Upper lobe of left lung (tissue), 6 donors: ENCODE measurements at regions not wholly inside any gene's neighbourhood (a gene's known extent, or its start where the extent isn't known, plus 50 kb on each side); places are given as distances from the start of the nearest gene placed in this dataset.

ENCODE experiments used
- ATAC-seq, 2 donors: fragments of 200-7000 bp; cut with Tn5 transposase; one replicate each; pipeline ENCODE4 v1.9.1; 2022; ENCODE audit warnings: mild to moderate bottlenecking in 2 of 2, moderate library complexity in 2 of 2; ENCODE audit not compliant: low FRiP score in 2 of 2
- DNase-seq, 2 donors: peaks; one replicate each; pipeline ENCODE4 v3.0.0-alpha.2; 2019 to 2020
- H3K27ac ChIP-seq, 4 donors: fragments of 200-600 bp; sonication (generic); one replicate each; pipeline ENCODE4 v1.5.1; 2016 to 2019
- H3K27me3 ChIP-seq, 4 donors: fragments of 200-600 bp; sonication (generic); one replicate each; pipeline ENCODE4 v1.5.1; 2017 to 2019
- H3K36me3 ChIP-seq, 4 donors: fragments of 200-600 bp; sonication (generic); one replicate each; pipeline ENCODE4 v1.5.1; 2016 to 2019
- H3K4me1 ChIP-seq, 4 donors: fragments of 200-600 bp; sonication (generic); one replicate each; pipeline ENCODE4 v1.5.1; 2018 to 2019
- H3K4me3 ChIP-seq, 4 donors: fragments of 200-600 bp; sonication (generic); one replicate each; pipeline ENCODE4 v1.5.1; 2017 to 2019; ENCODE audit warnings: mild to moderate bottlenecking in 2 of 4, moderate library complexity in 1 of 4
- H3K9me3 ChIP-seq, 4 donors: fragments of 200-600 bp; sonication (generic); one replicate each; pipeline ENCODE4 v1.5.1; 2018 to 2019
- EP300 ChIP-seq, 4 donors: sonication (generic); formaldehyde crosslinking; IDR thresholded peaks; one replicate each; pipeline ENCODE4 v1.5.1; 2017; ENCODE audit warnings: antibody characterized with exemption in 4 of 4, control low read depth in 2 of 4
- POLR2A ChIP-seq, 4 donors: fragments of 450-650 bp; IDR thresholded peaks; one replicate each; pipeline ENCODE4 v1.5.1; 2016 to 2017; ENCODE audit warnings: antibody characterized with exemption in 4 of 4, mild to moderate bottlenecking in 2 of 4
- POLR2AphosphoS5 ChIP-seq, 2 donors: sonication (generic); formaldehyde crosslinking; IDR thresholded peaks; one replicate each; pipeline ENCODE4 v1.5.1; 2017; ENCODE audit warnings: antibody characterized with exemption in 2 of 2
- WGBS, 2 donors: methylation state at CpG; one replicate each; pipeline ENCODE4 v1.1.5; 2017 to 2018; 5-methylcytosine and 5-hydroxymethylcytosine counted together
- TF ChIP-seq, protein P1 (sequence below), 6 experiments: fragments of 450-650 bp in 4 of 6; fragments of 200-600 bp in 2 of 6; sonication (generic) in 2 of 6; IDR thresholded peaks; one replicate each; pipeline ENCODE4 v1.5.1; 2016 to 2019; ENCODE audit warnings: antibody characterized with exemption in 6 of 6
- donor health status: DM: no; HTN: no; CAD: no; lungs with moderate emphysema.
- donor health status: DM: no; HTN: yes; CAD: no; lungs with severe emphysema.

- ATAC-seq (no peak), DNase-seq (no peak)
- TF ChIP-seq POLR2AphosphoS5 (IDR thresholded peaks at IDR 0.05), result no peak
- TF ChIP-seq, protein P1, sequence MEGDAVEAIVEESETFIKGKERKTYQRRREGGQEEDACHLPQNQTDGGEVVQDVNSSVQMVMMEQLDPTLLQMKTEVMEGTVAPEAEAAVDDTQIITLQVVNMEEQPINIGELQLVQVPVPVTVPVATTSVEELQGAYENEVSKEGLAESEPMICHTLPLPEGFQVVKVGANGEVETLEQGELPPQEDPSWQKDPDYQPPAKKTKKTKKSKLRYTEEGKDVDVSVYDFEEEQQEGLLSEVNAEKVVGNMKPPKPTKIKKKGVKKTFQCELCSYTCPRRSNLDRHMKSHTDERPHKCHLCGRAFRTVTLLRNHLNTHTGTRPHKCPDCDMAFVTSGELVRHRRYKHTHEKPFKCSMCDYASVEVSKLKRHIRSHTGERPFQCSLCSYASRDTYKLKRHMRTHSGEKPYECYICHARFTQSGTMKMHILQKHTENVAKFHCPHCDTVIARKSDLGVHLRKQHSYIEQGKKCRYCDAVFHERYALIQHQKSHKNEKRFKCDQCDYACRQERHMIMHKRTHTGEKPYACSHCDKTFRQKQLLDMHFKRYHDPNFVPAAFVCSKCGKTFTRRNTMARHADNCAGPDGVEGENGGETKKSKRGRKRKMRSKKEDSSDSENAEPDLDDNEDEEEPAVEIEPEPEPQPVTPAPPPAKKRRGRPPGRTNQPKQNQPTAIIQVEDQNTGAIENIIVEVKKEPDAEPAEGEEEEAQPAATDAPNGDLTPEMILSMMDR (IDR thresholded peaks at IDR 0.05), result no peak
- TF ChIP-seq EP300 (IDR thresholded peaks at IDR 0.05), result no peak
- no peaks in the 10 kb centered on the region for H3K4me1 ChIP-seq
- no peaks in the 10 kb centered on the region for H3K36me3 ChIP-seq
- WGBS, 2 donors, result 53 to 100% methylated on average over 1 of the region's 1 CpG
- H3K4me3 ChIP-seq, result no peak overlapping the region
- no peak overlapping the region for H3K27ac ChIP-seq
- H3K27me3 ChIP-seq, result no peaks in the 10 kb centered on the region
- H3K9me3 ChIP-seq, result no peaks in the 10 kb centered on the region
These were observed 143.7 kb upstream of the CDH5 start for GRCh38 chr16:66222756-66223155.

DNA sequence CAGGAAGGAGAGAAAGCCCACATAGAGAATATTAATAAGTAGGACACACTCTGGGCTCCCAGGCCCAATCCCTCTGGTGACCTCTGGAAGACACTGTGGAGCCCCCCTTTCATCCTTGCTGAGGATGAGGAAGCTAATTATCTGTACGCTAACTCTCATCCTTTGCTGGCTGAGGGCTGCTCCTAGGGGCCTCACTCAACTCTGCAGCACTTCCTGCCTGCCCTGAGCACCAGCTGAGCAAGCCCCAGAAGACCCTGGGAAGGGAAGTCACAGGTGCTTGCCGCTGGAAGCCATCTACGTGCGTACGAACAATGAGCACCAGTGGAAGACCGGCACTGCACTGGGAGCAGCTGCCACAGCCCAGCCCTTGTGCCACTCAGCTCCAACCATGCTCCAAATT, 145.8 kb upstream of the CDH5 start:
- DNase-seq (no peak), ATAC-seq (no peak)
- Histone ChIP-seq H3K36me3 (no peaks in the 10 kb centered on the region), H3K27ac (no peak overlapping the region), H3K9me3 (no peaks in the 10 kb centered on the region), H3K4me3 (no peak overlapping the region), H3K27me3 (no peaks in the 10 kb centered on the region), H3K4me1 (no peaks in the 10 kb centered on the region)
- TF ChIP-seq, protein P1 (IDR thresholded peaks at IDR 0.05), result no peak
- TF ChIP-seq EP300 (IDR thresholded peaks at IDR 0.05) (no peak), POLR2A (IDR thresholded peaks at IDR 0.05) (no peak), POLR2AphosphoS5 (IDR thresholded peaks at IDR 0.05) (no peak)
- WGBS, 2 donors, result 53 to 64% methylated on average over 3 to 6 of the region's 6 CpGs

GRCh38 chr16:66219491-66219890, 147.0 kb upstream of the CDH5 start:
- no peaks in the 10 kb centered on the region for H3K4me1 ChIP-seq
- no peaks in the 10 kb centered on the region for H3K27me3 ChIP-seq
- TF ChIP-seq POLR2A (IDR thresholded peaks at IDR 0.05), result no peak
- TF ChIP-seq EP300 (IDR thresholded peaks at IDR 0.05), result no peak
- TF ChIP-seq, protein P1 (IDR thresholded peaks at IDR 0.05), result no peak
- no peak for TF ChIP-seq POLR2AphosphoS5 (IDR thresholded peaks at IDR 0.05)
- no peaks in the 10 kb centered on the region for H3K9me3 ChIP-seq
- DNase-seq (no peak), ATAC-seq (no peak)
- H3K4me3 ChIP-seq, result no peak overlapping the region
- H3K36me3 ChIP-seq, result no peaks in the 10 kb centered on the region
- no peak overlapping the region for H3K27ac ChIP-seq

DNA sequence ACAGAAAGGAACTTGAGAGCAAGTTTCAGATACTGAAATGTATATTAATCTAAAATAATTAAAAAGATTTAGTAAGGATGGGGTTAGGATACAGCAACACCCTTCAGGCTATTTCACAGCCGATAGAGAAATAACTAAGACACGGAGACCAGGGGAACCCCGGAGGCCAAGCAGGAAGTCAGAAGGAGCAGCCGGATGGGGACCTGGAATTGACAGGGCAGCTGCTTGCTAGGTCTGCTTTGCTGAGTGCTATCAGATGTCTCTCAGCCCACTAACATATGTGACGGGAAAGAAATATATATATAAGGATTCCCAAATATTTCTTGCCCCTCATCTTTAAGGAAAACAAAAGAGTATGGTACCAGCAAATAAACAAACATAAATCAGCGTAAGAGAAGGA, 154.1 kb upstream of the CDH5 start:
- Histone ChIP-seq H3K4me1 (no peaks in the 10 kb centered on the region), H3K27me3 (no peaks in the 10 kb centered on the region), H3K27ac (no peak overlapping the region), H3K36me3 (no peaks in the 10 kb centered on the region), H3K9me3 (no peaks in the 10 kb centered on the region), H3K4me3 (no peak overlapping the region)
- no peak for DNase-seq
- 39 to 55% methylated on average over 6 of the region's 6 CpGs for WGBS, 2 donors
- TF ChIP-seq, protein P1 (IDR thresholded peaks at IDR 0.05), result no peak
- TF ChIP-seq EP300 (IDR thresholded peaks at IDR 0.05) (no peak), POLR2A (IDR thresholded peaks at IDR 0.05) (no peak)
- no peak for ATAC-seq

DNA sequence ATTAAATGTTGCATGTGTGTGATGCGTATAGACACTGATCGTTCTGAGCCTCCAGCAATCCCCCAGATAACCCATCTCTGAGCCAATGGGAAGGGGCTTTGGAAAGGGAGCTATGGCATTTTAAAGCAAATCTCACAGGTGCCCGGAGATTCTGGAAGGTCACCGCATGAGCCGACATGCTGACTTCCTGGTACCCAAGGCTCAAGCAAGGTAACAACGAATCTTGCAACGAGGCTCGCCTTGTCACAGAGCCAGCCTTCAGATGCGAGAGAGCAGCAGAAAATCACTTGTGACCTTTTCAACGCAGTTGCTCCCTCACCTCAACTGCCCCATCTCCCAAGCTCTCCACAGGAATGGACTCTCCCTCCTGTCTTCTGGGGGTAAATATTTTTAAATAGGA, 154.8 kb upstream of the CDH5 start:
- no peak for ATAC-seq
- Histone ChIP-seq H3K27me3 (no peaks in the 10 kb centered on the region), H3K36me3 (no peaks in the 10 kb centered on the region), H3K4me1 (peaks cover 0 to 6% (median 0%) of the 10 kb centered on the region in 4 donors), H3K27ac (no peak overlapping the region), H3K9me3 (no peaks in the 10 kb centered on the region), H3K4me3 (no peak overlapping the region)
- TF ChIP-seq, protein P1 (IDR thresholded peaks at IDR 0.05), result no peak
- TF ChIP-seq POLR2A (IDR thresholded peaks at IDR 0.05) (no peak), EP300 (IDR thresholded peaks at IDR 0.05) (no peak), POLR2AphosphoS5 (IDR thresholded peaks at IDR 0.05) (no peak)
- 86 to 87% methylated on average over 10 of the region's 10 CpGs for WGBS, 2 donors
- DNase-seq, result no peak
